ENCODE measurements at regions not wholly inside any gene's neighbourhood (a gene's known extent, or its start where the extent isn't known, plus 50 kb on each side); places are given as distances from the start of the nearest gene placed in this dataset.

DNA sequence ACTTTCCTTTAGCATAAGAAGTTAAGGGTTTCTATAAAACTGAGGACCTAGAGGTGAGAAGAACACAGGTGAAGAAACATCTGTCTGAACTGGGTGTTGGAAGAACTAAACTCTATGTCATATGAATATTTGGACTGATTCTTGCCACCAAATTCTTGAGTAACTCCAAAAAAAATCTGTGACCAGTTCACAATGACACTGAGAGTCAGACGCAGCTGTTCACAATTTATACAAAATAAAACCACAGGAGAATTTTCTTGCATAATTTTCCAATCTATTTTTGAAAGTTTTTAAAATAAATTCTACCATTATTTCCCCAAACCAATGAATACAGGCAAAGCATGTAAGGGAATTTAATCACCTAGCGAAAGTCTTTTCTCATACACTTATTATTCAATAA lies 148.1 kb upstream of the TCF21 start:
- intact Hi-C loops (cut with micrococcal nuclease) = no loop called here
- Mint-ChIP-seq H3K4me3 (no peak overlapping the region), H3K27ac (no peak overlapping the region), H3K9me3 (no peaks in the 10 kb centered on the region), H3K27me3 (peaks cover 1% of the 10 kb centered on the region), H3K4me1 (ENCODE audit: low read depth) (no peaks in the 10 kb centered on the region), H3K36me3 (ENCODE audit: low read depth) (no peaks in the 10 kb centered on the region)
- TF ChIP-seq, protein P1, sequence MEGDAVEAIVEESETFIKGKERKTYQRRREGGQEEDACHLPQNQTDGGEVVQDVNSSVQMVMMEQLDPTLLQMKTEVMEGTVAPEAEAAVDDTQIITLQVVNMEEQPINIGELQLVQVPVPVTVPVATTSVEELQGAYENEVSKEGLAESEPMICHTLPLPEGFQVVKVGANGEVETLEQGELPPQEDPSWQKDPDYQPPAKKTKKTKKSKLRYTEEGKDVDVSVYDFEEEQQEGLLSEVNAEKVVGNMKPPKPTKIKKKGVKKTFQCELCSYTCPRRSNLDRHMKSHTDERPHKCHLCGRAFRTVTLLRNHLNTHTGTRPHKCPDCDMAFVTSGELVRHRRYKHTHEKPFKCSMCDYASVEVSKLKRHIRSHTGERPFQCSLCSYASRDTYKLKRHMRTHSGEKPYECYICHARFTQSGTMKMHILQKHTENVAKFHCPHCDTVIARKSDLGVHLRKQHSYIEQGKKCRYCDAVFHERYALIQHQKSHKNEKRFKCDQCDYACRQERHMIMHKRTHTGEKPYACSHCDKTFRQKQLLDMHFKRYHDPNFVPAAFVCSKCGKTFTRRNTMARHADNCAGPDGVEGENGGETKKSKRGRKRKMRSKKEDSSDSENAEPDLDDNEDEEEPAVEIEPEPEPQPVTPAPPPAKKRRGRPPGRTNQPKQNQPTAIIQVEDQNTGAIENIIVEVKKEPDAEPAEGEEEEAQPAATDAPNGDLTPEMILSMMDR (IDR thresholded peaks at IDR 0.05) = no peak
- ATAC-seq = no peak
- ChIA-PET CTCF (no interaction called here), POLR2A (no interaction called here)
- no peak for DNase-seq

DNA sequence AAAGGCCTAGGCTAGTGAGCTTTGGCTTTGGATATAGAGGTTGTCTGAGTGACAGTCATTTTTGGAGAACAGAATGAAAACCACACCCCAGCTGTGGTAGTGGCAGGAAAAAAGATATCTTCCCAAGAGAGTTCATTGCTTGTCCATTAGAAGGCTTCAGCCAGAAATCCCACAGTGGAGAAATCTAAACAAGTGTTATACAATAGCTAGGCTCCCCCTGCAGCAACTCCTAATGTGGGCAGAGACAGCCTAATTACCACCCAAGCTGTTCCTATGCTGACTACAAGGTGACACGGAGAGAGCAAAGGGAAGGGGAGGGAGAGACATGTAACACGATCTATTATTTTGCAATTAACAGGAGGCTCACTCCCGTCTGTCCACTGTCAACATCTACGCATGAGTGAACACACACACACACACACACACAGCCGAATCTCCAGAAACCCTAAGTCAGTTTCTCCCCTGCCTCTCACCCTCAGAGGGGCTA lies 147.5 kb upstream of the TCF21 start:
- ChIA-PET CTCF (no interaction called here), POLR2A (no interaction called here)
- ATAC-seq (no peak), DNase-seq (no peak)
- Mint-ChIP-seq H3K4me1 (ENCODE audit: low read depth) (no peaks in the 10 kb centered on the region), H3K9me3 (no peaks in the 10 kb centered on the region), H3K27ac (no peak overlapping the region), H3K36me3 (ENCODE audit: low read depth) (no peaks in the 10 kb centered on the region), H3K4me3 (no peak overlapping the region), H3K27me3 (peaks cover 1% of the 10 kb centered on the region)
- intact Hi-C loops (cut with micrococcal nuclease) = no loop called here
- TF ChIP-seq, protein P1 (IDR thresholded peaks at IDR 0.05) = no peak

DNA sequence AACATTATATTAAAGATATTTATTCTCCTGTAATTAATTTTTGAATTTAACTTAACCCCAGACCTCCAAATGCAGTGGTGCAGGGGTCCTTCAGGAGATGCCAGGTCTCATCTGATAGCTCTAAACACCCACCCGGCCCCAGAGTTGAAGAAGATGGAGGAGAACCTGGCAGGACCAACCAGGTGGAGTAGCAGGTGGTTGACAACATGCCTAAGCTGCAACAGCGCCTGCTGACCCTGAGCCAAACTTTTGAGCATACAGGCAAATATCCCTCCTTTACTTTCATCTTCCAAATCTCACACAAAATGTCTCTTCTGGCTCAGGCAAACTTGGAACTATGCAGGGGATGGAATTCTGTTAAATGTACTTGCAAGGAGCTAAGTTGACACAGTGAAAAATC lies 145.3 kb upstream of the TCF21 start:
- no peak for DNase-seq
- ATAC-seq = no peak
- intact Hi-C loops (cut with micrococcal nuclease) = no loop called here
- H3K4me3 Mint-ChIP-seq = no peak overlapping the region
- H3K27me3 Mint-ChIP-seq = peaks cover 5% of the 10 kb centered on the region
- no peaks in the 10 kb centered on the region for H3K4me1 Mint-ChIP-seq (ENCODE audit: low read depth)
- TF ChIP-seq, protein P1 (IDR thresholded peaks at IDR 0.05) = no peak
- no peak overlapping the region for H3K27ac Mint-ChIP-seq
- no peaks in the 10 kb centered on the region for H3K9me3 Mint-ChIP-seq
- no peaks in the 10 kb centered on the region for H3K36me3 Mint-ChIP-seq (ENCODE audit: low read depth)
- ChIA-PET POLR2A (no interaction called here), CTCF (no interaction called here)

DNA sequence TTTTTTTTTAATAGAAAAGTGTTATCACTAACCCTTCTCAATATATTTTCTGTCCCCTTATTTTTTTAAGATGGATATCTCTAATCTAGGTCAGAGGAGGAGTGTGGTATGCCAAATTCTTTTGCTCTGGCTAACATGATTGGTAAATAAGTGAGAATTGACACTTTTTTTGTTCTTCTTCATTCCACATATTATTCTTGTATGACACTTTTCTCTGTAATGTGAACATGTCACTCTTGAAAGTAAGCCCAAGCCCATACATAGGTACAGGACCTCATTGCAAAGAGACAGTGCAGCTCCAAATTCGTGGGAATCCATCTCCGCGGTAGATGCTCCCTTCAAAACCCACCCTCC lies 142.5 kb upstream of the TCF21 start:
- no peak overlapping the region for H3K27ac Mint-ChIP-seq
- CTCF ChIA-PET = no interaction called here
- H3K36me3 Mint-ChIP-seq (ENCODE audit: low read depth) = no peaks in the 10 kb centered on the region
- H3K27me3 Mint-ChIP-seq = peaks cover 4% of the 10 kb centered on the region
- no peak overlapping the region for H3K4me3 Mint-ChIP-seq
- H3K9me3 Mint-ChIP-seq = no peaks in the 10 kb centered on the region
- POLR2A ChIA-PET = no interaction called here
- no peaks in the 10 kb centered on the region for H3K4me1 Mint-ChIP-seq (ENCODE audit: low read depth)
- no peak for ATAC-seq
- TF ChIP-seq, protein P1 (IDR thresholded peaks at IDR 0.05) = no peak
- DNase-seq = no peak
- intact Hi-C loops (cut with micrococcal nuclease) = no loop called here

DNA sequence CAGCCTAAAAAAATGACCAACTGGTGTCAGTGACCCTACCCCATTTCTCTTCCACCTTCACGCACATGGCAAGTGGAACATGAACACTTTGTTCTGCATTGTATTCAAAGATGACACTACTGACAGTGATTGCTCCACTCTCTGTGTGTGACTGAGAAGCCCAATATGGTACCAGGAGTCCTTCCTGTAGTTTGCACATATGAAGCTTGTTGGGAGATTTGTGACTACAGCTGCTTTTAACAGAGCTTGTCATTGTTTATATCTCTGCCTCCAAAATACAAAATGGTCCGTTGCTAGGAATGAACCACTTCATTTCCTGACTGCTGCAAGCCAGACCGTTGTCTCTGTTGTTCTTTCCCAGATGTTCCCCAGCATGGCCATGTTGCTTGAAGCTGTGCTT lies 140.3 kb upstream of the TCF21 start:
- intact Hi-C loops (cut with micrococcal nuclease) = no loop called here
- CTCF ChIA-PET = no interaction called here
- Mint-ChIP-seq H3K4me3 (no peak overlapping the region), H3K9me3 (no peaks in the 10 kb centered on the region), H3K36me3 (ENCODE audit: low read depth) (no peaks in the 10 kb centered on the region), H3K4me1 (ENCODE audit: low read depth) (no peaks in the 10 kb centered on the region), H3K27ac (no peak overlapping the region), H3K27me3 (peaks cover 4% of the 10 kb centered on the region)
- TF ChIP-seq, protein P1 (IDR thresholded peaks at IDR 0.05) = no peak
- ATAC-seq (no peak), DNase-seq (no peak)
- POLR2A ChIA-PET = interaction anchor here (0.6 kb wide), 1 partner anchor 75 kb away, joined by 3 read pairs; no protein-coding TSS in a partner anchor

All from activated CD8-positive, alpha-beta T cell treated with anti-CD3 and anti-CD28 coated beads for 36 hours (primary cell).